GM12872 (cell line): ENCODE measurements at regions not wholly inside any gene's neighbourhood (a gene's known extent, or its start where the extent isn't known, plus 50 kb on each side); places are given as distances from the start of the nearest gene placed in this dataset.

Experiments
- CTCF ChIP-seq: IDR thresholded peaks from 3 replicates; pipeline ENCODE4 v1.5.1; 2011; ENCODE audit warnings: low read depth, mild to moderate bottlenecking, low read length, moderate library complexity; ENCODE audit not compliant: insufficient read depth

DNA sequence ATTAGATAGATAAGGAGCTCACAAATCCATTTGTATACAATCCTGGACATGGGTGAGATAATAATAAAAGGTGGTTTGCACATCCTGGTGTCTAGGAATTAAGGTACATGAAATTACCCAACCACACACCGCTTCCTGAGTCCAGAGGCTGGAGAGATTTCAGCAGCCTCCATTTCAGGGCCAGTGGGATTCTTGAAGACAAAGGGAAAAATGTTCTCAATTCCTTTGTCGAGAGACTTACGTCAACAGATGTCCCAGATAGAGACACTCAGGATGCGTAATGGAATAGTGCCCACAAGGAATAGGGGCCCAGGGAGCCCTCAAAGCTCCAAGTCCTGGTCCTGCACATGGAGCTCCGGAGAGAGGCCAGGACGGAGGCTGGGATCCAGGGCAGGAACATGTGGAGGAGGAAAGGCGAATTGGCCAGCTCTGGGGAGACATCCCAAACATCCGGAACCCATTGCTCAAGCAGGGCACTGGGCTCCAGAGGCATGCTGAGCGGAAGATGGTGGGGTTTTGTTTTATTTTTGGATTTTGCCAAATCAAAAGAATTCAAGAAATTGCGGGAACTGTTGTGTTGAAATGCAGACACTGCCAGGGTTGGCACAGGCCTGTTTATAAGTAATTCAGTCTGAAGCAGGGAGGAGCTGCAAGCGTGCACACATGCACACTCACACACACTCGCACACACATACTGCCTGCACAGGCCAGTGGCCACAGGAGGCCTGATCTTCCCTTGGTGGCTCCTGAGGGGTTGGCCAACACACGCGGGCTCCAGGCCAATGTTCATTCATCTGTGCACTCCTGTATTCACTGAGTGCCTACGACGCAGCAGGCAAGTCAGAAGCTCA lies 97.2 kb downstream of the NOG start:
- no peak for TF ChIP-seq CTCF

GRCh38 chr17:56694825-56695224 lies 101.3 kb downstream of the NOG start:
- TF ChIP-seq CTCF: no peak

- no peak for TF ChIP-seq CTCF
These were observed 103.7 kb downstream of the NOG start for GRCh38 chr17:56697190-56697589.

- no peak for TF ChIP-seq CTCF
These were observed 105.8 kb downstream of the NOG start for GRCh38 chr17:56699186-56699894.

GRCh38 chr17:56700919-56701420 lies 107.5 kb downstream of the NOG start:
- TF ChIP-seq CTCF: no peak

DNA sequence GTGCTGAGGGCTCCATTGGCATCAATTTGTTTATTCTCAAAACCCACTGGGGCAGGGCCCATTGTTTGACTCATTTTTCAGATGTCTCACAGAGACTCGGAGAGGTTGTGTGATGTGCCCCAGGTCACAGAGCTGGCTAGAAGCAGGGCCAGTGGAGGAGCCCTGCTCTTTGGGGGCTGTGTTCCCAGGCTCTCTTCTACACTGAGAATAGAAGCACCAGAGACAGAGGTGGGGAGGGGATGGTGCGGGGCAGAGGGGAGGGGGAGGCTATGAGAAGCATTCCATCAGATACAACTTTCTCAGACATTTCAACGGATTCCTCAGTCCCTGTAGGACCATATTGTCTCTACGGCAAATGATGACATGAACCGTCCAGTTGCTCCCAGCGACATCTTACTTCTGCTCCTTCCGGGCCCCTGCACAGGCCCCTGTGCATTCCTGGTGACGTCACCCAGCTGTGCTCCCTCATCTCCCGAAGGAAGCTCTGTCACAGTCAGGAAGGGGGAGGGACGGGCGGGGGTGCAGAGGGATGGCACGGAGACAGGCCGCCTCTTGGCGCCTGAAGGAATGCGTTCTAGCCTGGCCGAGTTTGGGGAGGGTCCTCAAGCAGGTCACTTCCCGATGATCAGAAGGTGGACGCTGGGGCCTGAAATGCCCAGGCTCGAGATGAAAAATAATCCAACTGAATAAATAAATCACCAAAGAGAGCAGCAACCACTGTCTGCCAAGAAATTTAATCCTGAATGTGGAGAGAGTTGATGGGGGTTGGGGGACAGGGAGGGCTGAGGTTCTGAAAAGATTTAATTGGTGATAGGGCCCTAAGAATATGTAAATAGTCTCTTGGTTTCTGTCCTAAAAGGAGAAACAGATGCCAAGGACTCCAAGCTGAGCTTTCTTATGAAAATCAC lies 114.1 kb downstream of the NOG start:
- TF ChIP-seq CTCF: no peak

DNA sequence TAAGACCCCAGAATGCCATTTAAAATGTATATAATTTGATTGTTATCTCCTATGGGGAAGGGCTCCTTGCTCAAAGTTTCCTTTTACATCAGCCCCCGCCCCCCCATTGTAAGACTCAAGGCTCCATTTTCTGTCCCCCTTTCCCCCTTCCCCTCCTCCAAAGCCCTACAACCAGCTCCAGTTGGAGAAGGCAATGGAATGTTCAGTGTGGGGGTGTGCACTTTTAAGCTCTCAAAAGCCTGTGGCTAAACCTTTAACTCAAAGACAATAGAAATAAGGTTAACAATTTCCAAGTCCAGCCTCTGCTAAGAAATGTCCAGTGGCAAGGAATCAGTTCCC lies 114.7 kb downstream of the NOG start:
- TF ChIP-seq CTCF: no peak
